Gastroesophageal sphincter (tissue), 3 donors: ENCODE measurements at regions not wholly inside any gene's neighbourhood (a gene's known extent, or its start where the extent isn't known, plus 50 kb on each side); places are given as distances from the start of the nearest gene placed in this dataset.

Source experiments
- CTCF ChIP-seq, 4 experiments: fragments of 200-600 bp in 2 of 4; fragments of 450-650 bp in 2 of 4; sonication (generic) in 1 of 4; IDR thresholded peaks; one replicate each; pipeline ENCODE4 v1.5.1; 2017 to 2019; ENCODE audit warnings: antibody characterized with exemption in 4 of 4, mild to moderate bottlenecking in 2 of 4, moderate library complexity in 2 of 4
- EP300 ChIP-seq: sonication (generic); formaldehyde crosslinking; IDR thresholded peaks from one replicate; pipeline ENCODE4 v1.6.1; 2017; ENCODE audit warnings: antibody characterized with exemption, mild to moderate bottlenecking
- POLR2A ChIP-seq, 2 donors: fragments of 450-650 bp; IDR thresholded peaks; one replicate each; pipeline ENCODE4 v1.6.1; 2017; ENCODE audit warnings: antibody characterized with exemption in 2 of 2, mild to moderate bottlenecking in 2 of 2, moderate library complexity in 1 of 2
- POLR2AphosphoS5 ChIP-seq: sonication (generic); formaldehyde crosslinking; IDR thresholded peaks from one replicate; pipeline ENCODE4 v1.6.1; 2017; ENCODE audit warnings: antibody characterized with exemption

GRCh38 chr4:36011381-36011780, 232.9 kb downstream of the ARAP2 start:
- TF ChIP-seq CTCF (IDR thresholded peaks at IDR 0.05) (no peak), POLR2AphosphoS5 (no peak), POLR2A (IDR thresholded peaks at IDR 0.05) (no peak), EP300 (no peak)
